Parathyroid adenoma (tissue), 2 donors: ENCODE measurements at regions not wholly inside any gene's neighbourhood (a gene's known extent, or its start where the extent isn't known, plus 50 kb on each side); places are given as distances from the start of the nearest gene placed in this dataset.

ENCODE experiments used
- H2AFZ ChIP-seq: fragments of 300-600 bp; sonication (generic); one replicate; pipeline ENCODE4 v1.7.0; 2017; ENCODE audit warnings: antibody characterized with exemption, mild to moderate bottlenecking
- H3K27ac ChIP-seq: fragments of 300-600 bp; sonication (generic); one replicate; pipeline ENCODE4 v1.7.0; 2017
- H3K27me3 ChIP-seq: fragments of 300-600 bp; sonication (generic); one replicate; pipeline ENCODE4 v1.7.0; 2017; ENCODE audit warnings: low read length; ENCODE audit not compliant: control insufficient read depth, insufficient read depth
- H3K36me3 ChIP-seq: fragments of 300-600 bp; sonication (generic); one replicate; pipeline ENCODE4 v1.7.0; 2017; ENCODE audit warnings: low read length; ENCODE audit not compliant: control insufficient read depth, insufficient read depth
- H3K4me1 ChIP-seq: fragments of 300-600 bp; sonication (generic); one replicate; pipeline ENCODE4 v1.7.0; 2017; ENCODE audit warnings: control low read depth
- H3K4me2 ChIP-seq: fragments of 300-600 bp; sonication (generic); one replicate; pipeline ENCODE4 v1.7.0; 2017; ENCODE audit warnings: low read length
- H3K4me3 ChIP-seq: fragments of 300-600 bp; sonication (generic); one replicate; pipeline ENCODE4 v1.7.0; 2017; ENCODE audit warnings: low read depth, low read length
- H3K79me2 ChIP-seq: fragments of 300-600 bp; sonication (generic); one replicate; pipeline ENCODE4 v1.7.0; 2017; ENCODE audit warnings: control low read depth
- H3K9ac ChIP-seq: fragments of 300-600 bp; sonication (generic); one replicate; pipeline ENCODE4 v1.7.0; 2017; ENCODE audit warnings: mild to moderate bottlenecking
- H3K9me3 ChIP-seq: fragments of 300-600 bp; sonication (generic); one replicate; pipeline ENCODE4 v1.7.0; 2017; ENCODE audit warnings: low read length; ENCODE audit not compliant: control insufficient read depth
- CTCF ChIP-seq: fragments of 300-600 bp; sonication (generic); IDR thresholded peaks from one replicate; pipeline ENCODE4 v1.7.0; 2017; ENCODE audit warnings: antibody characterized with exemption, mild to moderate bottlenecking
- donor health status: primary hyperparathyroidism.

GRCh38 chr6:22789315-22789714, 219.9 kb downstream of the HDGFL1 start:
- H3K4me2 ChIP-seq = no peak overlapping the region
- H2AFZ ChIP-seq = no peak overlapping the region

DNA sequence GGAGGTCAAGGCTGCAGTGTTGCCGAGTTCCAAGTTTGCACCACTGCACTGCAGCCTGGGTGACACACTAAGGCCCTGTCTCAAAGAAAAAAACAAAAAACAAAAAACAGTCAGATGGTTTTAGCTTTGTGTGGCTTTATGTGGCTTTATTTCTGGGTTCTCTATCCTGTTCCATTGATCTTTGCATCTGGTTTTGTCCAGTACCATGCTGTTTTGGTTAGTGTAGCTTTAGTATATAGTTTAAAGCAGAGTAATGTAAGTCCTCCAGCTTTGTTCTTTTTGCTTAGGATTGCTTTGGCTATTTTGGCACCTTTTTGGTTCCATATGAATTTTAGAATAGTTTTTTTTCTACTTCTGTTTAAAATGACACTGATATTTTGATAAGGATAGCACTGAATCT, 225.5 kb downstream of the HDGFL1 start:
- Histone ChIP-seq H3K79me2 (no peaks in the 10 kb centered on the region), H3K9me3 (no peaks in the 10 kb centered on the region), H3K9ac (no peak overlapping the region), H3K4me2 (no peak overlapping the region), H3K27ac (no peak overlapping the region), H3K36me3 (no peaks in the 10 kb centered on the region), H3K4me3 (no peak overlapping the region), H3K27me3 (no peaks in the 10 kb centered on the region), H2AFZ (no peak overlapping the region), H3K4me1 (no peaks in the 10 kb centered on the region)
- TF ChIP-seq CTCF = no peak

More at GRCh38 chr6:22789315-22789714, 219.9 kb downstream of the HDGFL1 start:
- no peaks in the 10 kb centered on the region for H3K79me2 ChIP-seq
- H3K9ac ChIP-seq = no peak overlapping the region
- no peaks in the 10 kb centered on the region for H3K36me3 ChIP-seq
- no peaks in the 10 kb centered on the region for H3K27me3 ChIP-seq
- H3K9me3 ChIP-seq = no peaks in the 10 kb centered on the region
- H3K4me1 ChIP-seq = no peaks in the 10 kb centered on the region
- TF ChIP-seq CTCF = no peak
- H3K27ac ChIP-seq = no peak overlapping the region
- H3K4me3 ChIP-seq = no peak overlapping the region

GRCh38 chr6:22800451-22800850, 231.1 kb downstream of the HDGFL1 start:
- H3K27me3 ChIP-seq = no peaks in the 10 kb centered on the region
- no peak for TF ChIP-seq CTCF
- no peaks in the 10 kb centered on the region for H3K79me2 ChIP-seq
- no peak overlapping the region for H3K27ac ChIP-seq
- H3K9ac ChIP-seq = no peak overlapping the region
- no peaks in the 10 kb centered on the region for H3K36me3 ChIP-seq
- H2AFZ ChIP-seq = no peak overlapping the region
- no peak overlapping the region for H3K4me3 ChIP-seq
- H3K4me1 ChIP-seq = no peaks in the 10 kb centered on the region
- no peak overlapping the region for H3K4me2 ChIP-seq
- no peaks in the 10 kb centered on the region for H3K9me3 ChIP-seq

- no peak overlapping the region for H3K27ac ChIP-seq
- no peaks in the 10 kb centered on the region for H3K4me1 ChIP-seq
- no peak overlapping the region for H3K4me3 ChIP-seq
- H3K4me2 ChIP-seq = no peak overlapping the region
- H3K27me3 ChIP-seq = no peaks in the 10 kb centered on the region
- H2AFZ ChIP-seq = no peak overlapping the region
- no peaks in the 10 kb centered on the region for H3K79me2 ChIP-seq
- H3K36me3 ChIP-seq = no peaks in the 10 kb centered on the region
- no peak for TF ChIP-seq CTCF
- no peaks in the 10 kb centered on the region for H3K9me3 ChIP-seq
- no peak overlapping the region for H3K9ac ChIP-seq
Measured at GRCh38 chr6:22801831-22802230, 232.5 kb downstream of the HDGFL1 start.

DNA sequence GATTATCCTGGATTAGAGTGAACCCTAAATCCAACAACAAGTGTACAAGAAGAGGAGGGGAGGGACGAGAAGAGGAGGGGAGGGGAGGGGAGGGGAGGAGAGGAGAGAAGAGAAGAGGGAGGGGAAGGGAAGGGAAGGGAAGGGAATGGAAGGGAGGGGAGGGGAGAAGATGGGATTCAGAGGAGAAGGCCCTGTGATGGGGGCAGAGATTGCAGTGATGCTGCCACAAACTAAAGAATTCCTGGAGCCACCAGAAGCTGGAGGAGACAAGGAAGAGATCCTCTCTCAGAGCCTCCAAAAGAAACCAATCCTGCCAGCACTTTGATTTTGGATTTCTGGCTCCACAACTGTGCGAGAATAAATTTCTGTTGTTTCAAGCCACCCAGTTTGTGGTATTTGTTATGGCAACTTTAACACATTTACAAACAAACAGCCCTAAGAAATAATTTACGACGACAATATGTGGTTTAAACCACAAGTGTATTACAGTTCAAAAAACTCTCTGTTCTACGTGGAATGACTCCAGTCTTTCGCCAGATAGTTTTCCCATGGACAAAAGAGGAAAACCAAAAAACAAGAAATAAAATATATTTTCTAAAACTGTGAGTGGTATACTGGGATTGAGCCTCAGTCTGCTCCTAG, 235.4 kb downstream of the HDGFL1 start:
- Histone ChIP-seq H3K9ac (no peak overlapping the region), H3K27ac (no peak overlapping the region), H3K4me2 (no peak overlapping the region), H3K27me3 (no peaks in the 10 kb centered on the region), H3K4me3 (no peak overlapping the region), H3K36me3 (no peaks in the 10 kb centered on the region), H3K9me3 (no peaks in the 10 kb centered on the region), H3K4me1 (peaks cover 3% of the 10 kb centered on the region), H3K79me2 (no peaks in the 10 kb centered on the region), H2AFZ (no peak overlapping the region)
- TF ChIP-seq CTCF = no peak
